Adrenal gland (tissue), 5 donors: ENCODE measurements at regions not wholly inside any gene's neighbourhood (a gene's known extent, or its start where the extent isn't known, plus 50 kb on each side); places are given as distances from the start of the nearest gene placed in this dataset.

Experiments
- CTCF ChIP-seq, 6 experiments: fragments of 450-650 bp in 4 of 6; fragments of 200-600 bp in 2 of 6; sonication (generic) in 1 of 6; IDR thresholded peaks; 1 replicate in 5 of 6; 2 replicates in 1 of 6; pipeline versions ENCODE4 v1.5.1 to v1.8.0; 2016 to 2021; ENCODE audit warnings: antibody characterized with exemption in 6 of 6, mild to moderate bottlenecking in 2 of 6, moderate library complexity in 1 of 6
- POLR2A ChIP-seq, 2 donors: fragments of 450-650 bp; IDR thresholded peaks; one replicate each; pipeline ENCODE4 v1.6.1; 2017; ENCODE audit warnings: antibody characterized with exemption in 2 of 2, mild to moderate bottlenecking in 2 of 2, moderate library complexity in 1 of 2
- donor health status: DM: no; HTN: no; CAD: no.

GRCh38 chr2:150008901-150009300, 421.3 kb upstream of the MMADHC start:
- TF ChIP-seq CTCF (IDR thresholded peaks at IDR 0.05) = no peak
- no peak for TF ChIP-seq POLR2A (IDR thresholded peaks at IDR 0.05)
